Thyroid gland (tissue), 4 donors: ENCODE measurements at regions not wholly inside any gene's neighbourhood (a gene's known extent, or its start where the extent isn't known, plus 50 kb on each side); places are given as distances from the start of the nearest gene placed in this dataset.

Experiments
- DNase-seq, 2 donors: peaks; one replicate each; pipeline ENCODE4 v3.0.0-alpha.2; 2019
- H3K27ac ChIP-seq, 3 donors: fragments of 200-600 bp; sonication (generic); 1 replicate in 2 of 3; 2 replicates in 1 of 3; pipeline ENCODE4 v1.5.1; 2016 to 2019; ENCODE audit warnings: mild to moderate bottlenecking in 1 of 3, moderate library complexity in 1 of 3
- H3K27me3 ChIP-seq: fragments of 200-600 bp; sonication (generic); one replicate; pipeline ENCODE4 v1.5.1; 2019
- H3K36me3 ChIP-seq, 2 donors: fragments of 200-600 bp; sonication (generic); one replicate each; pipeline ENCODE4 v1.5.1; 2016 to 2019
- H3K4me1 ChIP-seq, 2 donors: fragments of 200-600 bp; sonication (generic); one replicate each; pipeline ENCODE4 v1.5.1; 2017 to 2019
- H3K4me3 ChIP-seq, 3 donors: fragments of 200-600 bp; sonication (generic); replicated peaks in 1 of 3; 1 replicate in 2 of 3; 2 replicates in 1 of 3; pipeline ENCODE4 v1.5.1; 2016; ENCODE audit warnings: mild to moderate bottlenecking in 1 of 3
- H3K9me3 ChIP-seq: fragments of 200-600 bp; sonication (generic); one replicate; pipeline ENCODE4 v1.5.1; 2017
- CTCF ChIP-seq, 6 experiments: fragments of 200-600 bp in 3 of 6; fragments of 450-650 bp in 3 of 6; sonication (generic) in 3 of 6; IDR thresholded peaks; one replicate each; pipeline ENCODE4 v1.5.1; 2016 to 2019; ENCODE audit warnings: antibody characterized with exemption in 6 of 6, mild to moderate bottlenecking in 2 of 6, inconsistent platforms in 1 of 6, moderate library complexity in 1 of 6
- POLR2A ChIP-seq, 2 donors: fragments of 450-650 bp; IDR thresholded peaks; one replicate each; pipeline ENCODE4 v1.6.1; 2017; ENCODE audit warnings: antibody characterized with exemption in 2 of 2, mild to moderate bottlenecking in 2 of 2, moderate library complexity in 1 of 2
- WGBS, 2 donors: methylation state at CpG; one replicate each; pipeline ENCODE4 v1.1.5; 2017; 5-methylcytosine and 5-hydroxymethylcytosine counted together
- intact Hi-C: fragments of 100-400 bp; cut with DNase I; formaldehyde crosslinking; loops from one replicate; pipeline ENCODE4 v1.15.1; 2023

DNA sequence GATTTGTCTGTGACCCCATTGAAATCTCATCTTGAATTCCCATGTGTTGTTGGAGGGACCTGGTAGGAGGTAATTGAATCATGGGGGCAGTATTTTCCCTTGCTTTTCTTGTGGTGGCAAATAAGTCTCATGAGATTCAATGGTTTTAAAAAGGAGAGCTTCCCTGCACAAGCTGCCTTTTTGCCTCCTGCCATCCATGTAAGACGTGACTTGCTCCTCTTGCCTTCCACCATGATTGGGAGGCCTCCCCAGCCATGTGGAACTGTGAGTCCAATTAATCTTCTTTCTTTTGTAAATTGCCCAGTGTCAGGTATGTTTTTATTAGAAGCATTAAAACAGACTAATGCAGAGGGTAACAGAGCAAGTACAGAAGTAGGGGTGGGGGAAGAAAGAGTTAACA is 1097.0 kb upstream of the ADGRB3 start:
- no peak for TF ChIP-seq POLR2A (IDR thresholded peaks at IDR 0.05)
- TF ChIP-seq CTCF (IDR thresholded peaks at IDR 0.05), result no peak
- Histone ChIP-seq H3K36me3 (no peaks in the 10 kb centered on the region), H3K4me1 (no peaks in the 10 kb centered on the region), H3K27me3 (no peaks in the 10 kb centered on the region), H3K4me3 (no peak overlapping the region), H3K27ac (no peak overlapping the region), H3K9me3 (no peaks in the 10 kb centered on the region)
- DNase-seq, result no peak
- intact Hi-C loops, result no loop called here
- 74 to 77% methylated on average over 1 of the region's 1 CpG for WGBS, 2 donors

DNA sequence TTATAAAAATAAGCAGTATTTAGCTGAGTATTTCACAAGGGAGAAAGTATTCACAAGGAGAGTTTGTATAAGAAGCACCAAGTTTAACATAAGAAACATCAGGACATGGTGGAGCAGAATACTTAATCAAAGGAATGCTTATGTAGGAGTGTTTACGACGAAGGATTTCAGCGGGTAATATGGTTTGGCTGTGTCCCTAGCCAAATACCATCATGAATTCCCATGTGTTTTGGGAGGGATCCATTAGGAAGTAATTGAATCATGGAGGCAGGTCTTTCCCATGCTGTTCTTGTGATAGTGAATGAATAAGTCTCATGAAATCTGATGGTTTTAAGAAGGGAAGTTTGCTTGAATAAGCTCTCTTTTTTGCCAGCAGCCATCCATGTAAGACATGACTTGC is 1099.1 kb upstream of the ADGRB3 start:
- Histone ChIP-seq H3K27ac (no peak overlapping the region), H3K9me3 (no peaks in the 10 kb centered on the region), H3K36me3 (no peaks in the 10 kb centered on the region), H3K27me3 (no peaks in the 10 kb centered on the region), H3K4me1 (no peaks in the 10 kb centered on the region), H3K4me3 (no peak overlapping the region)
- TF ChIP-seq POLR2A (IDR thresholded peaks at IDR 0.05) (no peak), CTCF (IDR thresholded peaks at IDR 0.05) (no peak)
- intact Hi-C loops, result no loop called here
- DNase-seq, result no peak
- WGBS, 2 donors, result 81 to 86% methylated on average over 3 of the region's 3 CpGs

- TF ChIP-seq POLR2A (IDR thresholded peaks at IDR 0.05), result no peak
- TF ChIP-seq CTCF (IDR thresholded peaks at IDR 0.05), result no peak
- no peak overlapping the region for H3K27ac ChIP-seq
- H3K9me3 ChIP-seq, result no peaks in the 10 kb centered on the region
- no peaks in the 10 kb centered on the region for H3K4me1 ChIP-seq
- H3K4me3 ChIP-seq, result no peak overlapping the region
- intact Hi-C loops, result no loop called here
- no peak for DNase-seq
- WGBS, 2 donors, result 81% methylated on average over 2 of the region's 2 CpGs
- no peaks in the 10 kb centered on the region for H3K36me3 ChIP-seq
- no peaks in the 10 kb centered on the region for H3K27me3 ChIP-seq
These were observed 1128.7 kb upstream of the ADGRB3 start for GRCh38 chr6:67506352-67506751.

DNA sequence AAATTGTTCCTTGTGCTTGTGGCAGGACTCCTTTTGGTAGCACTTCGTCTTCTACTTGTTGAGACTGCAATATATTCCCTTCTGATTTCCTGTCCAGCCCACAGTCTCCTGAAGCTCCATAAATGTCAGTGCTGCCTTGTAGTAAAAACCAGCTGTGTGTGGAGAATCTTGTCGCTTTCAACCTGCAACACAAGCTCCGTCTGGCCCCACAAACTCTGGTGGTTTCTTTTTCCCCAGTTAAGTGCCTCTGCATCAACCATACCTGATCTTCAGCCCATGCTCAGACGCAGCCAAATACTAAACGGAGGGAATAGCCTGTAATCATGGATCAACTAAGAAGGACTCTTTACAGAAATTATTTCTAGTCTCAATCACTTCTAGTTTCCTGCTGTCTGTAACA is 1133.3 kb upstream of the ADGRB3 start:
- no peak for DNase-seq
- 38 to 44% methylated on average over 5 of the region's 5 CpGs for WGBS, 2 donors
- Histone ChIP-seq H3K27ac (no peak overlapping the region), H3K27me3 (no peaks in the 10 kb centered on the region), H3K9me3 (no peaks in the 10 kb centered on the region), H3K4me1 (no peaks in the 10 kb centered on the region), H3K36me3 (no peaks in the 10 kb centered on the region), H3K4me3 (no peak overlapping the region)
- TF ChIP-seq CTCF (IDR thresholded peaks at IDR 0.05) (no peak), POLR2A (IDR thresholded peaks at IDR 0.05) (no peak)
- intact Hi-C loops, result no loop called here

GRCh38 chr6:67497749-67498148 is 1137.3 kb upstream of the ADGRB3 start:
- Histone ChIP-seq H3K4me3 (no peak overlapping the region), H3K4me1 (no peaks in the 10 kb centered on the region), H3K36me3 (no peaks in the 10 kb centered on the region), H3K27ac (no peak overlapping the region), H3K27me3 (no peaks in the 10 kb centered on the region), H3K9me3 (no peaks in the 10 kb centered on the region)
- WGBS, 2 donors, result 68 to 86% methylated on average over 1 of the region's 1 CpG
- TF ChIP-seq CTCF (IDR thresholded peaks at IDR 0.05) (no peak), POLR2A (IDR thresholded peaks at IDR 0.05) (no peak)
- intact Hi-C loops, result no loop called here
- DNase-seq, result no peak
